IMR-90 (cell line): ENCODE measurements at regions not wholly inside any gene's neighbourhood (a gene's known extent, or its start where the extent isn't known, plus 50 kb on each side); places are given as distances from the start of the nearest gene placed in this dataset.

Experiments
- ATAC-seq: fragments of 200-7000 bp; cut with Tn5 transposase; 2 replicates; pipeline ENCODE4 v1.9.1; 2020; ENCODE audit warnings: low read depth, mild to moderate bottlenecking, moderate library complexity
- BruUV-seq: library from RNA; stranded (reverse); fragments of 400-500 nt; replicated peaks from 2 replicates; lab custom pipeline; 2021; lab: Mats Ljungman, UMichigan
- CTCF ChIA-PET: fragments of 300-600 bp; formaldehyde crosslinking; extraction: SDS; loops from one replicate; lab custom pipeline; 2021; ENCODE audit warnings: antibody characterized with exemption; lab: Yijun Ruan, JAX
- POLR2A ChIA-PET: fragments of 300-600 bp; sonication (Branson Sonifier 250); formaldehyde crosslinking; loops from one replicate; lab custom pipeline; 2022; ENCODE audit warnings: antibody characterized with exemption; ENCODE audit not compliant: unreplicated experiment; lab: Charles Lee
- DNase-seq: peaks from one replicate; pipeline ENCODE4 v3.0.0; 2013
- H2AFZ ChIP-seq: replicated peaks from 2 replicates; pipeline ENCODE3; 2013; ENCODE audit warnings: low read length, mild to moderate bottlenecking; ENCODE audit not compliant: poor library complexity
- H2AK5ac ChIP-seq: 2 replicates; pipeline ENCODE4 v1.6.1; 2013; ENCODE audit warnings: low read depth, low read length, inconsistent platforms
- H2AK9ac ChIP-seq: replicated peaks from 2 replicates; pipeline ENCODE3; 2013; ENCODE audit warnings: mild to moderate bottlenecking, low read depth, low read length, moderate library complexity; ENCODE audit not compliant: poor library complexity
- H2BK120ac ChIP-seq: 2 replicates; pipeline ENCODE4 v1.6.1; 2013; ENCODE audit warnings: low read depth, low read length, inconsistent platforms
- H2BK15ac ChIP-seq: 3 replicates; pipeline ENCODE4 v1.6.1; 2013; ENCODE audit warnings: low read depth, low read length, inconsistent platforms
- H2BK20ac ChIP-seq: 2 replicates; pipeline ENCODE4 v1.6.1; 2013; ENCODE audit warnings: low read depth, mild to moderate bottlenecking, inconsistent platforms, low read length, moderate library complexity
- H2BK5ac ChIP-seq: 2 replicates; pipeline ENCODE4 v1.6.1; 2013; ENCODE audit warnings: mild to moderate bottlenecking, low read depth, low read length, inconsistent platforms; ENCODE audit not compliant: poor library complexity, severe bottlenecking
- H3K14ac ChIP-seq: replicated peaks from 2 replicates; pipeline ENCODE4 v1.6.1; 2013; ENCODE audit warnings: low read depth, low read length, inconsistent platforms
- H3K18ac ChIP-seq: 2 replicates; pipeline ENCODE4 v1.6.1; 2013; ENCODE audit warnings: low read depth, low read length, control low read depth
- H3K23ac ChIP-seq: 2 replicates; pipeline ENCODE4 v1.6.1; 2013; ENCODE audit warnings: low read depth, low read length, inconsistent platforms
- H3K27ac ChIP-seq: 2 replicates; pipeline ENCODE4 v1.5.1; 2013; ENCODE audit warnings: mild to moderate bottlenecking, control low read depth, low read length; ENCODE audit not compliant: insufficient read depth
- H3K27me3 ChIP-seq: 2 replicates; pipeline ENCODE4 v1.6.1; 2013; ENCODE audit warnings: low read length; ENCODE audit not compliant: control insufficient read depth, insufficient read depth
- H3K36me3 ChIP-seq: 2 replicates; pipeline ENCODE4 v1.6.1; 2013; ENCODE audit warnings: low read length, mixed read lengths; ENCODE audit not compliant: control insufficient read depth, insufficient read depth
- H3K4ac ChIP-seq: 2 replicates; pipeline ENCODE4 v1.6.1; 2013; ENCODE audit warnings: low read depth, low read length, inconsistent platforms
- H3K4me1 ChIP-seq: 2 replicates; pipeline ENCODE4 v1.6.1; 2013; ENCODE audit warnings: low read length, mixed read lengths; ENCODE audit not compliant: control insufficient read depth, insufficient read depth
- H3K4me2 ChIP-seq: 2 replicates; pipeline ENCODE4 v1.6.1; 2013; ENCODE audit warnings: low read depth, mild to moderate bottlenecking, control low read depth, low read length, moderate library complexity
- H3K4me3 ChIP-seq: 2 replicates; pipeline ENCODE4 v1.5.1; 2013; ENCODE audit warnings: low read depth, mild to moderate bottlenecking, control low read depth, low read length, moderate library complexity; ENCODE audit not compliant: insufficient read depth
- H3K56ac ChIP-seq: 2 replicates; pipeline ENCODE4 v1.6.1; 2013; ENCODE audit warnings: low read length, inconsistent platforms; ENCODE audit not compliant: insufficient read depth; ENCODE audit errors: extremely low read depth
- H3K79me1 ChIP-seq, 2 experiments: 2 replicates each; pipeline ENCODE4 v1.6.1; 2013; ENCODE audit warnings: low read length in 2 of 2, inconsistent platforms in 1 of 2, low read depth in 1 of 2
- H3K9ac ChIP-seq: 2 replicates; pipeline ENCODE4 v1.6.1; 2013; ENCODE audit warnings: low read depth, low read length, control low read depth
- H3K9me1 ChIP-seq: 2 replicates; pipeline ENCODE4 v1.6.1; 2013; ENCODE audit warnings: low read length, inconsistent platforms; ENCODE audit not compliant: insufficient read depth
- H3K9me3 ChIP-seq: 2 replicates; pipeline ENCODE4 v1.6.1; 2013; ENCODE audit warnings: low read length; ENCODE audit not compliant: control insufficient read depth, insufficient read depth
- H4K20me1 ChIP-seq: 2 replicates; pipeline ENCODE4 v1.6.1; 2013; ENCODE audit warnings: low read length, inconsistent platforms; ENCODE audit not compliant: insufficient read depth
- H4K5ac ChIP-seq: 2 replicates; pipeline ENCODE4 v1.6.1; 2013; ENCODE audit warnings: mild to moderate bottlenecking, low read depth, low read length, control low read depth
- H4K8ac ChIP-seq, 2 experiments: 2 replicates each; pipeline ENCODE4 v1.6.1; 2013; ENCODE audit warnings: low read depth in 2 of 2, low read length in 2 of 2, control low read depth in 1 of 2, inconsistent platforms in 1 of 2
- H4K91ac ChIP-seq: 2 replicates; pipeline ENCODE4 v1.6.1; 2013; ENCODE audit warnings: low read depth, low read length, inconsistent platforms; ENCODE audit not compliant: insufficient read depth
- BHLHE40 ChIP-seq: fragments of 150-350 bp; IDR thresholded peaks from 2 replicates; pipeline ENCODE4 v1.6.1; 2016; ENCODE audit warnings: mild to moderate bottlenecking, low read depth, low read length
- CEBPB ChIP-seq: IDR thresholded peaks from 2 replicates; pipeline ENCODE4 v1.6.1; 2012; ENCODE audit warnings: low read depth, low read length, improper control_type of control experiment
- WGBS, 2 experiments: methylation state at CpG; one replicate each; pipeline versions ENCODE4 v1.1.5 to v1.1.7; 2013; ENCODE audit warnings: missing lambda C conversion rate in 2 of 2; ENCODE audit not compliant: insufficient read length in 1 of 2; ENCODE audit errors: extremely low coverage in 2 of 2; 5-methylcytosine and 5-hydroxymethylcytosine counted together
- dilution Hi-C: fragments of 300-500 bp; cut with HindIII; formaldehyde crosslinking; loops from one replicate; pipeline ENCODE4 v1.14.3; 2018; ENCODE audit warnings: low sequenced_read_pairs; ENCODE audit not compliant: unreplicated experiment
- in situ Hi-C: fragments of 300-500 bp; cut with MboI; formaldehyde crosslinking; loops from 3 replicates; pipeline ENCODE4 v1.14.3; 2019; ENCODE audit warnings: low sequenced_read_pairs, inconsistent platforms, mixed read lengths
- intact Hi-C: fragments of 100-400 bp; cut with micrococcal nuclease; formaldehyde crosslinking; loops from 2 replicates; pipeline ENCODE4 v1.10.0; 2022

DNA sequence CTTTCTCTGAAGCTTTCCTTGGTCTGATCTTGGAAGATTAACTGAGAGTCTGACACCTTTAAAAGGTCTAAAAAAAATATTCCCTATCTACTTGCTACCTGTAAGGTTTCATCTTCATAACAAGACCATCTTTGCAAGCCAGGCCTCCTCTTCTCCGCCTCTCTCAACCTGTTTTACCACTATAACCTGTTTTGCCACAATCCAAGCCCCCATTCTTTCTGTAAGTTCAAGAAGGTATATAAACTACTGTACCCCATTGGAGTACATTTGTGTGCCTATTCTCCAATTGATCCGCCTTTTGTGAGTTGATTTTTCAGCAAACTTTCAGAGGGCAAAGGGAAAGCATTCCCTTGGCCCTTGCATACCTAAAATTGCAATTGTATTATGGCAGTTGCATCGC is 319.3 kb upstream of the NECTIN3 start:
- Histone ChIP-seq H3K9me1 (no peaks in the 10 kb centered on the region), H3K4ac (no peak overlapping the region), H3K4me2 (no peak overlapping the region), H2BK20ac (peak overlapping the region; percentile 35; the same call in 1 of the 2 replicates), H2AFZ (no peak overlapping the region), H3K56ac (no peak overlapping the region), H4K5ac (no peak overlapping the region), H2BK5ac (no peak overlapping the region), H2BK120ac (peak overlapping the region; percentile 22; the same call in 1 of the 2 replicates), H3K9me3 (no peaks in the 10 kb centered on the region), H3K23ac (no peak overlapping the region), H2AK5ac (no peak overlapping the region), H4K8ac (no peak overlapping the region), H3K27ac (no peak overlapping the region), H3K4me3 (no peak overlapping the region), H4K91ac (no peak overlapping the region), H3K4me1 (no peaks in the 10 kb centered on the region), H3K79me1 (no peaks in the 10 kb centered on the region), H2AK9ac (no peak overlapping the region), H3K14ac (no peak overlapping the region), H3K36me3 (no peaks in the 10 kb centered on the region), H3K9ac (no peak overlapping the region), H3K18ac (no peak overlapping the region), H2BK15ac (no peak overlapping the region), H3K27me3 (no peaks in the 10 kb centered on the region), H4K20me1 (no peaks in the 10 kb centered on the region)
- TF ChIP-seq BHLHE40 (no peak), CEBPB (0 out of 2 replicates have a peak, but pooled peaks have one; percentile 10)
- ATAC-seq (no peak), DNase-seq (peak; percentile 22)
- WGBS, 2 experiments: no CpG with 5 or more reads among the region's 3 CpGs
- in situ Hi-C loops: no loop called here
- intact Hi-C loops: no loop called here
- POLR2A ChIA-PET: no interaction called here
- CTCF ChIA-PET: no interaction called here
- dilution Hi-C loops: no loop called here
- BruUV-seq: no TSS peak
